BE2C (cell line): ENCODE measurements at regions not wholly inside any gene's neighbourhood (a gene's known extent, or its start where the extent isn't known, plus 50 kb on each side); places are given as distances from the start of the nearest gene placed in this dataset.

Source experiments
- DNase-seq: peaks from one replicate; pipeline ENCODE4 v3.0.0-alpha.2; 2020
- H3K27me3 ChIP-seq: fragments of 250-450 bp; sonication (Bioruptor Pico); 2 replicates; pipeline ENCODE4 v1.5.1; 2020; ENCODE audit warnings: mild to moderate bottlenecking
- H3K36me3 ChIP-seq: fragments of 250-450 bp; sonication (Bioruptor Pico); 2 replicates; pipeline ENCODE4 v1.5.1; 2020; ENCODE audit warnings: mild to moderate bottlenecking
- H3K4me1 ChIP-seq: fragments of 250-450 bp; sonication (Bioruptor Pico); 2 replicates; pipeline ENCODE4 v1.5.1; 2020
- H3K4me3 ChIP-seq: 2 replicates; pipeline ENCODE4 v1.5.1; 2011; ENCODE audit warnings: low read depth, low read length
- H3K9me3 ChIP-seq: fragments of 250-450 bp; sonication (Bioruptor Pico); 2 replicates; pipeline ENCODE4 v1.5.1; 2020
- CTCF ChIP-seq: IDR thresholded peaks from 2 replicates; pipeline ENCODE4 v1.5.1; 2012; ENCODE audit warnings: mild to moderate bottlenecking, low read depth, low read length

- Histone ChIP-seq H3K36me3 (no peaks in the 10 kb centered on the region), H3K4me1 (no peaks in the 10 kb centered on the region), H3K27me3 (no peaks in the 10 kb centered on the region; the same call in 1 of the 2 replicates), H3K4me3 (no peak overlapping the region), H3K9me3 (no peaks in the 10 kb centered on the region)
- DNase-seq: no peak
- no peak for TF ChIP-seq CTCF
These were observed 79.9 kb downstream of the GTPBP8 start for GRCh38 chr3:113070681-113071113.

- H3K4me3 ChIP-seq: no peak overlapping the region
- H3K9me3 ChIP-seq: no peaks in the 10 kb centered on the region
- DNase-seq: no peak
- H3K4me1 ChIP-seq: no peaks in the 10 kb centered on the region
- TF ChIP-seq CTCF: no peak
- H3K27me3 ChIP-seq: no peaks in the 10 kb centered on the region; the same call in 1 of the 2 replicates
- no peaks in the 10 kb centered on the region for H3K36me3 ChIP-seq
These were observed 84.8 kb downstream of the GTPBP8 start for GRCh38 chr3:113075588-113075987.

- Histone ChIP-seq H3K36me3 (no peaks in the 10 kb centered on the region), H3K9me3 (no peaks in the 10 kb centered on the region), H3K27me3 (no peaks in the 10 kb centered on the region; the same call in 1 of the 2 replicates), H3K4me3 (no peak overlapping the region), H3K4me1 (no peaks in the 10 kb centered on the region)
- no peak for DNase-seq
- TF ChIP-seq CTCF: no peak
These were observed 88.6 kb downstream of the GTPBP8 start for GRCh38 chr3:113079218-113079961.

GRCh38 chr3:113084777-113085176 is 94.0 kb downstream of the GTPBP8 start:
- no peaks in the 10 kb centered on the region for H3K27me3 ChIP-seq
- H3K9me3 ChIP-seq: no peaks in the 10 kb centered on the region
- H3K4me3 ChIP-seq: no peak overlapping the region
- H3K4me1 ChIP-seq: no peaks in the 10 kb centered on the region
- TF ChIP-seq CTCF: no peak
- DNase-seq: no peak
- no peaks in the 10 kb centered on the region for H3K36me3 ChIP-seq

GRCh38 chr3:113086560-113087461 is 96.0 kb downstream of the GTPBP8 start:
- no peak for DNase-seq
- no peak overlapping the region for H3K4me3 ChIP-seq
- H3K9me3 ChIP-seq: no peaks in the 10 kb centered on the region
- no peaks in the 10 kb centered on the region for H3K36me3 ChIP-seq
- TF ChIP-seq CTCF: no peak
- no peaks in the 10 kb centered on the region for H3K4me1 ChIP-seq
- H3K27me3 ChIP-seq: no peaks in the 10 kb centered on the region
